Osteocyte (in vitro differentiated cells): ENCODE measurements at regions not wholly inside any gene's neighbourhood (a gene's known extent, or its start where the extent isn't known, plus 50 kb on each side); places are given as distances from the start of the nearest gene placed in this dataset.

Source experiments
- DNase-seq: peaks from one replicate; pipeline ENCODE4 v3.0.0; 2021; ENCODE audit warnings: mixed read lengths; ENCODE audit not compliant: unreplicated experiment; ENCODE audit errors: extremely low spot score
- H3K27ac Mint-ChIP-seq: one replicate; pipeline ENCODE4 v1.8.0; 2021; ENCODE audit warnings: mild to moderate bottlenecking, mixed read lengths; ENCODE audit not compliant: unreplicated experiment
- H3K27me3 Mint-ChIP-seq: one replicate; pipeline ENCODE4 v1.8.0; 2021; ENCODE audit warnings: mixed read lengths; ENCODE audit not compliant: unreplicated experiment
- H3K36me3 Mint-ChIP-seq: one replicate; pipeline ENCODE4 v1.8.0; 2021; ENCODE audit warnings: mixed read lengths; ENCODE audit not compliant: unreplicated experiment
- H3K4me1 Mint-ChIP-seq: one replicate; pipeline ENCODE4 v1.8.0; 2021; ENCODE audit warnings: mixed read lengths; ENCODE audit not compliant: unreplicated experiment
- H3K4me3 Mint-ChIP-seq: one replicate; pipeline ENCODE4 v1.8.0; 2021; ENCODE audit warnings: mild to moderate bottlenecking, moderate library complexity, mixed read lengths; ENCODE audit not compliant: unreplicated experiment
- H3K9me3 Mint-ChIP-seq: one replicate; pipeline ENCODE4 v1.8.0; 2021; ENCODE audit warnings: mixed read lengths; ENCODE audit not compliant: unreplicated experiment
- CTCF ChIP-seq: fragments of 200-600 bp; sonication (generic); IDR thresholded peaks from 2 replicates; pipeline ENCODE4 v1.5.0; 2021; ENCODE audit warnings: antibody characterized with exemption, mild to moderate bottlenecking, moderate library complexity

- DNase-seq = no peak
- no peak overlapping the region for H3K4me3 Mint-ChIP-seq
- H3K36me3 Mint-ChIP-seq = no peaks in the 10 kb centered on the region
- H3K27ac Mint-ChIP-seq = no peak overlapping the region
- no peaks in the 10 kb centered on the region for H3K4me1 Mint-ChIP-seq
- no peak for TF ChIP-seq CTCF
- H3K27me3 Mint-ChIP-seq = no peaks in the 10 kb centered on the region
- peaks cover 3% of the 10 kb centered on the region for H3K9me3 Mint-ChIP-seq
Measured at GRCh38 chr6:62516291-62517141, 230.5 kb upstream of the KHDRBS2 start.

GRCh38 chr6:62492192-62492822 lies 206.3 kb upstream of the KHDRBS2 start:
- Mint-ChIP-seq H3K4me3 (no peak overlapping the region), H3K4me1 (no peaks in the 10 kb centered on the region), H3K27me3 (no peaks in the 10 kb centered on the region), H3K9me3 (peaks cover 37% of the 10 kb centered on the region), H3K27ac (no peak overlapping the region), H3K36me3 (no peaks in the 10 kb centered on the region)
- TF ChIP-seq CTCF = no peak
- no peak for DNase-seq

GRCh38 chr6:62480544-62480943 lies 194.5 kb upstream of the KHDRBS2 start:
- H3K27ac Mint-ChIP-seq = no peak overlapping the region
- no peak overlapping the region for H3K4me3 Mint-ChIP-seq
- H3K36me3 Mint-ChIP-seq = no peaks in the 10 kb centered on the region
- no peak for DNase-seq
- no peak for TF ChIP-seq CTCF
- no peaks in the 10 kb centered on the region for H3K4me1 Mint-ChIP-seq
- H3K9me3 Mint-ChIP-seq = no peaks in the 10 kb centered on the region
- H3K27me3 Mint-ChIP-seq = no peaks in the 10 kb centered on the region

- H3K9me3 Mint-ChIP-seq = peaks cover 5% of the 10 kb centered on the region
- no peak overlapping the region for H3K4me3 Mint-ChIP-seq
- no peaks in the 10 kb centered on the region for H3K4me1 Mint-ChIP-seq
- no peaks in the 10 kb centered on the region for H3K27me3 Mint-ChIP-seq
- no peaks in the 10 kb centered on the region for H3K36me3 Mint-ChIP-seq
- H3K27ac Mint-ChIP-seq = no peak overlapping the region
- DNase-seq = no peak
- no peak for TF ChIP-seq CTCF
Measured at GRCh38 chr6:62479697-62480220, 193.7 kb upstream of the KHDRBS2 start.

GRCh38 chr6:62474793-62475192 lies 188.8 kb upstream of the KHDRBS2 start:
- H3K27me3 Mint-ChIP-seq = no peaks in the 10 kb centered on the region
- H3K27ac Mint-ChIP-seq = no peak overlapping the region
- no peak for TF ChIP-seq CTCF
- no peak for DNase-seq
- H3K9me3 Mint-ChIP-seq = peaks cover 6% of the 10 kb centered on the region
- no peaks in the 10 kb centered on the region for H3K4me1 Mint-ChIP-seq
- no peaks in the 10 kb centered on the region for H3K36me3 Mint-ChIP-seq
- no peak overlapping the region for H3K4me3 Mint-ChIP-seq
